T-helper 17 cell (primary cell): ENCODE measurements at regions not wholly inside any gene's neighbourhood (a gene's known extent, or its start where the extent isn't known, plus 50 kb on each side); places are given as distances from the start of the nearest gene placed in this dataset.

Experiments used
- ATAC-seq: fragments of 150-1000 bp; cut with Tn5 transposase; 2 replicates; pipeline ENCODE4 v1.10.0; 2021; ENCODE audit warnings: mild to moderate bottlenecking, moderate library complexity
- DNase-seq, 3 donors: peaks; one replicate each; pipeline versions ENCODE4 v3.0.0 to v3.0.0-alpha.2; 2020 to 2021
- H3K9me3 ChIP-seq: one replicate; pipeline ENCODE4 v1.7.0; 2013; ENCODE audit warnings: low read length, mild to moderate bottlenecking; ENCODE audit not compliant: control insufficient read depth, poor library complexity, severe bottlenecking
- H3K27ac Mint-ChIP-seq: one replicate; pipeline ENCODE4 v1.8.0; 2022; ENCODE audit warnings: mild to moderate bottlenecking, moderate library complexity, mixed read lengths
- H3K27me3 Mint-ChIP-seq: one replicate; pipeline ENCODE4 v1.8.0; 2022; ENCODE audit warnings: mixed read lengths
- H3K36me3 Mint-ChIP-seq: one replicate; pipeline ENCODE4 v1.8.0; 2022; ENCODE audit warnings: low read depth, mixed read lengths
- H3K4me1 Mint-ChIP-seq: one replicate; pipeline ENCODE4 v1.8.0; 2022; ENCODE audit warnings: mild to moderate bottlenecking, mixed read lengths
- H3K4me3 Mint-ChIP-seq: one replicate; pipeline ENCODE4 v1.8.0; 2022; ENCODE audit warnings: mild to moderate bottlenecking, moderate library complexity, mixed read lengths

DNA sequence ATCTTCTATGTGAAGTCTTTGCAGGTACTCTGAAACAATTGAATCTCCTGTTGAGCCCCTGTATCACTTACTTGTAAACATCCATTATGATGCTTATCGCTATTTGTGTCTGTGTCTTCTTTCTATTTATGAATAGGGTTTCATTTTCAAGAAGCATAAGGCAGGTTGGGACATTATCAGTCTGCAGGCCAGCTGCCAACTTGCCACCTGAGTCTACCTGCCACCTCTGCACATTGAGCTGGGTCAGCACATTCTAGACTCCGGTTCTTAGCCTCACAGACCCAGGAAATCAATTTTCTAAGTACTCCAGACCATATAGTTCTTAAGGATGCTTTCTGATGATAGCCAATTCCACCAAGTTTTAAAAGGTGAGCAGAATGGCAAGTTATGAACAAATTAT is 105.7 kb upstream of the MCTP2 start:
- Mint-ChIP-seq H3K27ac (no peak overlapping the region), H3K4me3 (no peak overlapping the region), H3K36me3 (no peaks in the 10 kb centered on the region), H3K4me1 (no peaks in the 10 kb centered on the region), H3K27me3 (peaks cover 26% of the 10 kb centered on the region)
- no peak for ATAC-seq
- peaks cover 3% of the 10 kb centered on the region for H3K9me3 ChIP-seq
- no peak for DNase-seq

GRCh38 chr15:94125156-94125555 is 106.2 kb upstream of the MCTP2 start:
- peaks cover 3% of the 10 kb centered on the region for H3K9me3 ChIP-seq
- H3K4me3 Mint-ChIP-seq = no peak overlapping the region
- peaks cover 21% of the 10 kb centered on the region for H3K27me3 Mint-ChIP-seq
- H3K4me1 Mint-ChIP-seq = no peaks in the 10 kb centered on the region
- H3K27ac Mint-ChIP-seq = peak overlapping the region; percentile 54
- no peak for ATAC-seq
- DNase-seq = no peak
- H3K36me3 Mint-ChIP-seq = no peaks in the 10 kb centered on the region

GRCh38 chr15:94122516-94122915 is 108.8 kb upstream of the MCTP2 start:
- H3K4me1 Mint-ChIP-seq = no peaks in the 10 kb centered on the region
- no peak overlapping the region for H3K4me3 Mint-ChIP-seq
- peak overlapping the region; percentile 47 for H3K27ac Mint-ChIP-seq
- no peak for ATAC-seq
- peaks cover 3% of the 10 kb centered on the region for H3K9me3 ChIP-seq
- no peaks in the 10 kb centered on the region for H3K36me3 Mint-ChIP-seq
- DNase-seq = no peak
- peaks cover 13% of the 10 kb centered on the region for H3K27me3 Mint-ChIP-seq

DNA sequence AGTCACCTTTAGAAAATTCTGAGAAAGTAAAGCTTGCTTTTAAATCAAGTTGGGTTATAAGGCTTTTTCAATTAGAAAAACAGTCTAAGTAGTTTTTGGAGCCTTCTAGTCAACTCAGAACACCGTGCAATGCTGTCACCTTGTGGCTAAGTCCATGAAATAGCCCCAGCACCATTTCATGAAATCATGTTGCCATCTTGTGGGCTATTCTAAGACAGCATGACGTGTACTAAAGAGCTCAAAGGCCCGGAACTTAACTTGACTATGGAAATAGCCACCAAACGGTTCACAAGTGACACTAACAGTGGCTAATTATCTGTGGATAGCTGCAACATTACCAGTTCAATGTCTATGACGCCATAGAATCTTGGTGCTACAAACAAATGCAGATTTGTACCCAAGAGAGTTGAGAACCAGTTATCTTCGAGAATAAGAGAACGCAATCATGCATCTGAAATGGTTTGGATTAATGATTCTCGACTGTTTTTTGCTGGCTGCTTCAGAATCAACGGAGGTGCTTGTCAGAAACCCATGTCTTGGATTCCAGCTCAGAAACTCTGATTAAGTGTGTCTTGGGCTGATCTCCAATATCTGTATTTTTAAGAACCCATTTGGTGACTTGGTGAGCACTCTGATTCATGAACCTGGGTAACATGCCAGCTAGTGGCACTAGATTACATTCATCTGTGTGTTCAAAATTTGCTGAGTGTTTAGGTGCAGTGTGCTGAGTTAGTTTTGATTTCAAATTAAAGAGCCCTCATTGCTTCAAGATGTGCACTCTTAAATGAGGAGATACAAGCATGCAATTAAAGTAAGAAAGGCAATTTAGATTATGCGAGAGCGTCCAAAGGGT is 111.2 kb upstream of the MCTP2 start:
- peak in 1 of 3 donors; percentile 32 for DNase-seq
- H3K27me3 Mint-ChIP-seq = peaks cover 14% of the 10 kb centered on the region
- H3K36me3 Mint-ChIP-seq = no peaks in the 10 kb centered on the region

GRCh38 chr15:94119298-94119811 is 112.0 kb upstream of the MCTP2 start:
- Mint-ChIP-seq H3K4me1 (no peaks in the 10 kb centered on the region), H3K27me3 (peaks cover 22% of the 10 kb centered on the region), H3K27ac (no peak overlapping the region), H3K36me3 (no peaks in the 10 kb centered on the region), H3K4me3 (no peak overlapping the region)
- DNase-seq (no peak), ATAC-seq (no peak)
- peaks cover 3% of the 10 kb centered on the region for H3K9me3 ChIP-seq

More for the DNA sequence above, 111.2 kb upstream of the MCTP2 start:
- peak; percentile 99 for ATAC-seq
- Mint-ChIP-seq H3K4me3 (no peak overlapping the region), H3K27ac (no peak overlapping the region), H3K4me1 (no peaks in the 10 kb centered on the region)
- H3K9me3 ChIP-seq = peaks cover 3% of the 10 kb centered on the region

DNA sequence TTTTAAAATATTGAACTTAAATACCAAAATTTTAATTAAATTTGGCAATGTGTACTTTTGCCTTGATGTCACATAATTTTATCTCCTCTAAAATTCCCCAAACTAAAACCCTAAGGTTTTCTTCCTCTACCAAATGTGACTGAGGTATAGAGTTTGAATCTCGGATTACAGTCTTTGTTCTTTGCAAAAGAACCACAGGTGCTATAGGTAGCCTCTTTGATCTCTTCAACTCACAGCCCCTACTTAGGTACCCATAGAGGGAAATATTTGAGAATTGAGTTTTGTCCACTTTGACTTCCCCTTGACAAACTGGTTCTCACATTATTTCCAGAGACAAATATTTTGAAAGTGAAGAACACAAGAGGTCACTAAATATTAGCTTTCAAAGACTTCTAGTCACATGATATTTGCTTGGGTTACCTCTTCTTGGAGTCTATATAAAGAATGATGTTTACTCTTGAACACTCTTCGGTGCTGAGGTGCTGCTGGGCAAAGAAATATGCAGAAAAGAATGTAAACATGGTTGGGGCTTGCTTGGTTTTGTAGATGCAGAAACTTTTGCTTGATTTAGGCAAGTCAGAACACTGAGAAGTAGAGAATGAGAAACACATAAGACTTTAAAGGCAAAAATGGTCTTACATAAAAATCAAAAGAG is 120.8 kb upstream of the MCTP2 start:
- Mint-ChIP-seq H3K27ac (no peak overlapping the region), H3K4me3 (no peak overlapping the region), H3K4me1 (peaks cover 4% of the 10 kb centered on the region), H3K27me3 (peaks cover 64% of the 10 kb centered on the region), H3K36me3 (peaks cover 6% of the 10 kb centered on the region)
- ATAC-seq = no peak
- no peak for DNase-seq
- no peaks in the 10 kb centered on the region for H3K9me3 ChIP-seq

GRCh38 chr15:94107652-94108051 is 123.7 kb upstream of the MCTP2 start:
- H3K36me3 Mint-ChIP-seq = peaks cover 2% of the 10 kb centered on the region
- H3K27me3 Mint-ChIP-seq = peaks cover 42% of the 10 kb centered on the region
- peaks cover 4% of the 10 kb centered on the region for H3K4me1 Mint-ChIP-seq
- no peaks in the 10 kb centered on the region for H3K9me3 ChIP-seq
- DNase-seq (no peak), ATAC-seq (no peak)
- H3K27ac Mint-ChIP-seq = no peak overlapping the region
- H3K4me3 Mint-ChIP-seq = no peak overlapping the region

GRCh38 chr15:94105760-94106159 is 125.6 kb upstream of the MCTP2 start:
- Mint-ChIP-seq H3K27me3 (peaks cover 43% of the 10 kb centered on the region), H3K27ac (no peak overlapping the region), H3K4me3 (no peak overlapping the region), H3K36me3 (peaks cover 2% of the 10 kb centered on the region), H3K4me1 (peaks cover 4% of the 10 kb centered on the region)
- ATAC-seq (no peak), DNase-seq (no peak)
- no peaks in the 10 kb centered on the region for H3K9me3 ChIP-seq

- DNase-seq = no peak
- H3K27ac Mint-ChIP-seq = no peak overlapping the region
- ATAC-seq = no peak
- H3K9me3 ChIP-seq = no peaks in the 10 kb centered on the region
- peaks cover 3% of the 10 kb centered on the region for H3K4me1 Mint-ChIP-seq
- H3K27me3 Mint-ChIP-seq = peaks cover 35% of the 10 kb centered on the region
- H3K4me3 Mint-ChIP-seq = no peak overlapping the region
- no peaks in the 10 kb centered on the region for H3K36me3 Mint-ChIP-seq
These were observed 130.5 kb upstream of the MCTP2 start for GRCh38 chr15:94100863-94101262.

DNA sequence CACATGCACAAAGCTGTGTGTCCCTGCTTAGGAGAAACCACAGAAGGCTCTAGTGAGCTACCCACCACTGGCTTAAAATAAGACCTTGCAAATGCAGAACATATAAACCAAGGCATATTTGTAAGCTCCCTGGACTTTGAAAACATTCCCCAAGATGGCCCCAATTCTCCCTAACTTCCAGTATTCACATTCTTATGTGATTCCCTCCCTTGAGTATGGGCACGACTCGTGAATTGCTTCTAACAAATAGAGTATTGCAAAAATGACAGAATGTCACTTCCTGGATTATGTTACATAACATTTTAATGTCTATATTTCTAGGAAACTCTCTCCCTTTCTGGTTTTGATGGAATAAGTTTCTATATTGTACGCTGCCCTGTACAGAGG is 131.8 kb upstream of the MCTP2 start:
- H3K36me3 Mint-ChIP-seq = no peaks in the 10 kb centered on the region
- ATAC-seq (no peak), DNase-seq (no peak)
- no peak overlapping the region for H3K27ac Mint-ChIP-seq
- H3K4me3 Mint-ChIP-seq = no peak overlapping the region
- peaks cover 30% of the 10 kb centered on the region for H3K27me3 Mint-ChIP-seq
- no peaks in the 10 kb centered on the region for H3K4me1 Mint-ChIP-seq
- H3K9me3 ChIP-seq = no peaks in the 10 kb centered on the region

DNA sequence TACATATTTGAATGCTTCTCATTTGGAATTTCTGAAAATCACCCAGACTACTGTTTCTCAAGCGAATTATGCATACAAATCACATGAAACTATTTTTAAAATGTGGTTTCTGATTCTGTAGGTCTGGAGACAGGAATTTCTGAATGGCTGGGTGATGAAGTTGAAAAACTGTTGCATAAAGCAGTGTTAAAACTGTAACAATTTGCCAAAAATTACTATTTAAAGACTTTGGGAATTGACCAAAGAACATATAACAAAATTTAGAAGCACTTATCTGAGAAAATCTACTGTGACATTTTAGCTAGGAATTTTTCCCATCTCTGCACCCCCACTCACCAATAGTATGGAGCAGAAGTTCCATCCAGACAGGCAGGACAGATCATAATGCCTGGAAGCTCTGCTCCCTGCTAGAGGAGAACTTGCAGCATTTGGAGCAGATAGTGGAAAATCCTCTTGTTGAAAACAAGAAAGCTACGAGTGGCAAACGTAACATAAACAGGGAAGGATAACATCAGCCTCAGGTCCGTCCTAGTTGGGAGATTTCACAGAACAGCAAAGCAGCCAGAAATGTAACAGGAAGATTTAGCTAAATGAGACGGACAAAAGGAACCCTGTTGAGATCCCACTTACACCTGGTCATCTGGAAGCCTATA is 132.3 kb upstream of the MCTP2 start:
- ATAC-seq = no peak
- Mint-ChIP-seq H3K27me3 (peaks cover 30% of the 10 kb centered on the region), H3K36me3 (no peaks in the 10 kb centered on the region), H3K27ac (no peak overlapping the region), H3K4me3 (no peak overlapping the region), H3K4me1 (no peaks in the 10 kb centered on the region)
- DNase-seq = no peak
- no peaks in the 10 kb centered on the region for H3K9me3 ChIP-seq

GRCh38 chr15:94097552-94097951 is 133.8 kb upstream of the MCTP2 start:
- ATAC-seq (no peak), DNase-seq (no peak)
- peaks cover 37% of the 10 kb centered on the region for H3K27me3 Mint-ChIP-seq
- H3K27ac Mint-ChIP-seq = no peak overlapping the region
- no peaks in the 10 kb centered on the region for H3K36me3 Mint-ChIP-seq
- no peak overlapping the region for H3K4me3 Mint-ChIP-seq
- H3K9me3 ChIP-seq = no peaks in the 10 kb centered on the region
- peaks cover 2% of the 10 kb centered on the region for H3K4me1 Mint-ChIP-seq

DNA sequence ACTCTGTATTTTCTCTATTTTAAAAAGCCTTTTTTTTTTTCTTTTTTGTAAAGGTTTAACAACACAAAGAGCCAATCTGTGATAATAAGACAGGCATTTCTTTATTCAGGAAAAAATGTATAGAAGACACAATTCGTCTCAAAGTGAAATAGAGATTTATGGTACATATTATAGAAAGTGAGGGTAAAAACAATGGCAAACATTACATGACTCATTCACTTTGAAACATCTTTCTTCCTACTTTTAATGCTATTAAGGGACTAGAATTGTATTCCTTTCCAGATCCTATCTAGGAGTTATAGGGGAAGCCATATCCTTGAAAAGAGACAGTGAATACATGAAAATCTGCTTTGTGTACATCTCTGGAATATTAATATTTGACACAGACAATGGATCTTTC is 137.1 kb upstream of the MCTP2 start:
- H3K27ac Mint-ChIP-seq = no peak overlapping the region
- ATAC-seq (no peak), DNase-seq (no peak)
- H3K27me3 Mint-ChIP-seq = peaks cover 26% of the 10 kb centered on the region
- H3K36me3 Mint-ChIP-seq = no peaks in the 10 kb centered on the region
- H3K4me3 Mint-ChIP-seq = no peak overlapping the region
- H3K9me3 ChIP-seq = no peaks in the 10 kb centered on the region
- H3K4me1 Mint-ChIP-seq = peaks cover 2% of the 10 kb centered on the region
